ENCODE measurements at regions not wholly inside any gene's neighbourhood (a gene's known extent, or its start where the extent isn't known, plus 50 kb on each side); places are given as distances from the start of the nearest gene placed in this dataset.

DNA sequence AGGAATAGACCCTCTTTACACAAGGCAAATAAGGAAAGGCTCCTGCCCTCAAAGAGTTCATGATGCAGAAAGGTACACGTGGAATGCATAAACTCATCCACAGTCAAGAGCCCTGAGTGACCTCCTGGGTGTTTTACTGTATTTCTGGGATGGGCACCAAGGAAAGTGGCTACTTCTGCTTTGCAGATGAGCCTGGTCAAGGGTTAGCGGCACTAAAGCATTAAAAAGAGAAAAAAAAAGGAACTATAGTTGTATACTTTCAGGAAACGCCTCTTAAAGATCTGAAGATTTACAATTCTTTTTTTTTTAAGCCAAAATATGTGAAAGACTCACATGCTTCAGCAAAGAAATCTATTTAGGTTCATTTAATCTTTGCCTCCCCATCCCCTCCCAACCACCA lies 366.2 kb upstream of the PDE4D start:
- Histone ChIP-seq H3K4me1 (ENCODE audit: insufficient read depth, low read length) (no peaks in the 10 kb centered on the region), H3K36me3 (ENCODE audit: insufficient read depth, low read length) (no peaks in the 10 kb centered on the region), H3K4me3 (ENCODE audit: low read length) (no peak overlapping the region), H3K27me3 (ENCODE audit: insufficient read depth, low read length, poor library complexity, severe bottlenecking) (no peaks in the 10 kb centered on the region), H3K27ac (ENCODE audit: low read depth, low read length) (no peak overlapping the region), H3K9me3 (ENCODE audit: low read length) (no peaks in the 10 kb centered on the region)
- H3K4me3 Mint-ChIP-seq, result no peak overlapping the region
- no peak for DNase-seq
- no peak overlapping the region for H3K27ac Mint-ChIP-seq
- POLR2A ChIA-PET, result no interaction called here
- H3K36me3 Mint-ChIP-seq, result no peaks in the 10 kb centered on the region
- peaks cover 0 to 25% (median 3%) of the 10 kb centered on the region in 5 donors for H3K9me3 Mint-ChIP-seq
- H3K27me3 Mint-ChIP-seq, result no peaks in the 10 kb centered on the region
- H3K4me1 Mint-ChIP-seq, result no peaks in the 10 kb centered on the region
- CTCF ChIA-PET, result no interaction called here

DNA sequence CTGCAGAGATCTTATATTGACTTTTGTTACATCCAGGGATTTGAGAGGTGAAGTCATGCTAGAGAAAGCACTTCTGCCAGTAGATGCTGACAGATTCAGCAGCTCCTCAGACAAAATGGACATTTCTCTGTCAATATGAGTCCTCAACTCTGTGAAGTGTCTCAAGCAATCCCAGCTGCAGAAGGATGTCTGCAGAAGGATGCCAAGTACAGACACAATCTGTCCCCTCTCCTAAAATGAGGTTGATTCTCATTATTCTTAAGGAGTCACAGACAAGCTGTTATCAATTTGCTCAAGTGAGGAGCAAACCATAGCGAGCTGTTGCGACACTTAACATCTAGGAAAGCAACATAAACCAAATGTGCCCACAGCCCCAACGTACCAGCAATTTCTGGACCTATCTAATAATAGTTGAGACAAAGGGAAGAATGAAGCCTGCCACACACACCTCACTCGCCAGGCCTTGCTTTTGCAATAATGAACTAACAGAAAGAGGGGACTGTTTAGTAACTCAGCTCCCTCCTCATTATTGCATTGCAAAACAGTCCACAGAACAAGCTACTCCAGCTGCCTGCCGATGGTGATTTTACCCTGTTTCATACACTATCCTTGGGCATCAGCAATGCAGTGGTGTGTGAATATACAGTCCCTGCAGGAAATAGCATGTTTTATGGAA lies 364.2 kb upstream of the PDE4D start:
- Mint-ChIP-seq H3K4me1 (no peaks in the 10 kb centered on the region), H3K27me3 (no peaks in the 10 kb centered on the region), H3K27ac (no peak overlapping the region), H3K4me3 (peak overlapping the region in 1 of 7 donors; percentile 66), H3K36me3 (no peaks in the 10 kb centered on the region), H3K9me3 (peaks cover 0 to 29% (median 3%) of the 10 kb centered on the region in 5 donors)
- ChIA-PET POLR2A (no interaction called here), CTCF (interaction anchor here (1.3 kb wide), 1 partner anchor 26 kb away, joined by 3 read pairs; no protein-coding TSS in a partner anchor)
- Histone ChIP-seq H3K4me1 (ENCODE audit: insufficient read depth, low read length) (no peaks in the 10 kb centered on the region), H3K27me3 (ENCODE audit: insufficient read depth, low read length, poor library complexity, severe bottlenecking) (no peaks in the 10 kb centered on the region), H3K36me3 (ENCODE audit: insufficient read depth, low read length) (no peaks in the 10 kb centered on the region), H3K27ac (ENCODE audit: low read depth, low read length) (no peak overlapping the region), H3K9me3 (ENCODE audit: low read length) (no peaks in the 10 kb centered on the region), H3K4me3 (ENCODE audit: low read length) (no peak overlapping the region)
- DNase-seq, result no peak

GRCh38 chr5:60256546-60256945 lies 363.0 kb upstream of the PDE4D start:
- Histone ChIP-seq H3K4me3 (ENCODE audit: low read length) (no peak overlapping the region), H3K27me3 (ENCODE audit: insufficient read depth, low read length, poor library complexity, severe bottlenecking) (no peaks in the 10 kb centered on the region), H3K4me1 (ENCODE audit: insufficient read depth, low read length) (no peaks in the 10 kb centered on the region), H3K36me3 (ENCODE audit: insufficient read depth, low read length) (no peaks in the 10 kb centered on the region), H3K9me3 (ENCODE audit: low read length) (no peaks in the 10 kb centered on the region), H3K27ac (ENCODE audit: low read depth, low read length) (no peak overlapping the region)
- POLR2A ChIA-PET, result no interaction called here
- H3K4me1 Mint-ChIP-seq, result no peaks in the 10 kb centered on the region
- peaks cover 0 to 23% (median 3%) of the 10 kb centered on the region in 5 donors for H3K9me3 Mint-ChIP-seq
- H3K27me3 Mint-ChIP-seq, result no peaks in the 10 kb centered on the region
- H3K27ac Mint-ChIP-seq, result no peak overlapping the region
- no peak for DNase-seq
- H3K4me3 Mint-ChIP-seq, result no peak overlapping the region
- CTCF ChIA-PET, result interaction anchor here (0.8 kb wide), 1 partner anchor 17 kb away, joined by 3 read pairs; no protein-coding TSS in a partner anchor
- H3K36me3 Mint-ChIP-seq, result no peaks in the 10 kb centered on the region

GRCh38 chr5:60248901-60249300 lies 355.4 kb upstream of the PDE4D start:
- Mint-ChIP-seq H3K27me3 (no peaks in the 10 kb centered on the region), H3K4me3 (no peak overlapping the region), H3K27ac (no peak overlapping the region), H3K9me3 (peaks cover 0 to 29% (median 3%) of the 10 kb centered on the region in 5 donors), H3K4me1 (no peaks in the 10 kb centered on the region), H3K36me3 (no peaks in the 10 kb centered on the region)
- Histone ChIP-seq H3K27me3 (ENCODE audit: insufficient read depth, low read length, poor library complexity, severe bottlenecking) (no peaks in the 10 kb centered on the region), H3K27ac (ENCODE audit: low read depth, low read length) (no peak overlapping the region), H3K9me3 (ENCODE audit: low read length) (no peaks in the 10 kb centered on the region), H3K4me1 (ENCODE audit: insufficient read depth, low read length) (no peaks in the 10 kb centered on the region), H3K4me3 (ENCODE audit: low read length) (no peak overlapping the region), H3K36me3 (ENCODE audit: insufficient read depth, low read length) (no peaks in the 10 kb centered on the region)
- no peak for DNase-seq
- CTCF ChIA-PET, result no interaction called here
- POLR2A ChIA-PET, result no interaction called here

GRCh38 chr5:60243713-60244112 lies 350.2 kb upstream of the PDE4D start:
- CTCF ChIA-PET, result no interaction called here
- no peaks in the 10 kb centered on the region for H3K27me3 ChIP-seq (ENCODE audit: insufficient read depth, low read length, poor library complexity, severe bottlenecking)
- DNase-seq, result no peak
- H3K36me3 Mint-ChIP-seq, result no peaks in the 10 kb centered on the region
- no peak overlapping the region for H3K27ac ChIP-seq (ENCODE audit: low read depth, low read length)
- POLR2A ChIA-PET, result no interaction called here
- H3K27ac Mint-ChIP-seq, result no peak overlapping the region
- no peaks in the 10 kb centered on the region for H3K9me3 ChIP-seq (ENCODE audit: low read length)
- H3K27me3 Mint-ChIP-seq, result no peaks in the 10 kb centered on the region
- H3K4me1 ChIP-seq (ENCODE audit: insufficient read depth, low read length), result no peaks in the 10 kb centered on the region
- H3K9me3 Mint-ChIP-seq, result peaks cover 5 to 37% (median 7%) of the 10 kb centered on the region in 5 donors
- H3K4me3 Mint-ChIP-seq, result no peak overlapping the region
- H3K36me3 ChIP-seq (ENCODE audit: insufficient read depth, low read length), result no peaks in the 10 kb centered on the region
- no peak overlapping the region for H3K4me3 ChIP-seq (ENCODE audit: low read length)
- no peaks in the 10 kb centered on the region for H3K4me1 Mint-ChIP-seq

GRCh38 chr5:60232036-60232795 lies 338.7 kb upstream of the PDE4D start:
- peaks cover 0 to 10% (median 0%) of the 10 kb centered on the region in 5 donors for H3K9me3 Mint-ChIP-seq
- Histone ChIP-seq H3K4me1 (ENCODE audit: insufficient read depth, low read length) (no peaks in the 10 kb centered on the region), H3K27ac (ENCODE audit: low read depth, low read length) (no peak overlapping the region), H3K9me3 (ENCODE audit: low read length) (no peaks in the 10 kb centered on the region), H3K4me3 (ENCODE audit: low read length) (no peak overlapping the region), H3K36me3 (ENCODE audit: insufficient read depth, low read length) (no peaks in the 10 kb centered on the region), H3K27me3 (ENCODE audit: insufficient read depth, low read length, poor library complexity, severe bottlenecking) (no peaks in the 10 kb centered on the region)
- H3K4me1 Mint-ChIP-seq, result no peaks in the 10 kb centered on the region
- DNase-seq, result no peak
- no peak overlapping the region for H3K27ac Mint-ChIP-seq
- no peak overlapping the region for H3K4me3 Mint-ChIP-seq
- H3K27me3 Mint-ChIP-seq, result no peaks in the 10 kb centered on the region
- ChIA-PET POLR2A (no interaction called here), CTCF (no interaction called here)
- H3K36me3 Mint-ChIP-seq, result no peaks in the 10 kb centered on the region

- H3K27me3 ChIP-seq (ENCODE audit: insufficient read depth, low read length, poor library complexity, severe bottlenecking), result no peaks in the 10 kb centered on the region
- Mint-ChIP-seq H3K27me3 (no peaks in the 10 kb centered on the region), H3K4me1 (no peaks in the 10 kb centered on the region), H3K4me3 (no peak overlapping the region), H3K27ac (no peak overlapping the region), H3K9me3 (peaks cover 0 to 13% (median 0%) of the 10 kb centered on the region in 5 donors), H3K36me3 (no peaks in the 10 kb centered on the region)
- no peak overlapping the region for H3K4me3 ChIP-seq (ENCODE audit: low read length)
- H3K4me1 ChIP-seq (ENCODE audit: insufficient read depth, low read length), result no peaks in the 10 kb centered on the region
- no peak for DNase-seq
- POLR2A ChIA-PET, result no interaction called here
- CTCF ChIA-PET, result no interaction called here
- H3K27ac ChIP-seq (ENCODE audit: low read depth, low read length), result no peak overlapping the region
- no peaks in the 10 kb centered on the region for H3K36me3 ChIP-seq (ENCODE audit: insufficient read depth, low read length)
- no peaks in the 10 kb centered on the region for H3K9me3 ChIP-seq (ENCODE audit: low read length)
Measured at GRCh38 chr5:60230456-60230855, 336.9 kb upstream of the PDE4D start.

DNA sequence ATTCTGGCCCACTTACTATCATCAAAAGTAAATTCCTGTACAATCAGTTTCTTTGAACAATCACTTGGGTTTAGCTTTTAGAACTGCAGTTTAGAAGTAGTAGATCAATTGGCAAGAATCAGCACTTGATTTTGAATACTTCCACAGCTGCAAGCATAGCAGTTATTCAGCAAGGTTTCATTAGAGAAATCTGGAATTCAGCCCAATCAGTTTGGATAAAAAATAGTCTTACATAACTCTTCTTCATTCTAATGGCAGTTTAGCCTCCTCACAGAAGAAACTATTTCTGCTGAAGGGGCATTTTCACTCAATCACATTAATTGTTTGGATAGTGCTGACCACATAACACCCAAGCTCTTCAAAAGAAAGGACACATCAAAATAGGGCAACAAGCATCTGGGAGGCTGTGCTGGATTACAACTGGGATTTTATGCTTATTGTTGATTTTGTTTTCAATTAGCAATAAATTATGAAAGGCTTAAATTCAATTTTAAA lies 336.2 kb upstream of the PDE4D start:
- H3K9me3 ChIP-seq (ENCODE audit: low read length), result no peaks in the 10 kb centered on the region
- no peak for DNase-seq
- no peaks in the 10 kb centered on the region for H3K27me3 Mint-ChIP-seq
- H3K4me1 Mint-ChIP-seq, result no peaks in the 10 kb centered on the region
- no peak overlapping the region for H3K4me3 ChIP-seq (ENCODE audit: low read length)
- H3K36me3 ChIP-seq (ENCODE audit: insufficient read depth, low read length), result no peaks in the 10 kb centered on the region
- no peaks in the 10 kb centered on the region for H3K4me1 ChIP-seq (ENCODE audit: insufficient read depth, low read length)
- H3K27me3 ChIP-seq (ENCODE audit: insufficient read depth, low read length, poor library complexity, severe bottlenecking), result no peaks in the 10 kb centered on the region
- ChIA-PET POLR2A (no interaction called here), CTCF (no interaction called here)
- H3K27ac Mint-ChIP-seq, result no peak overlapping the region
- no peaks in the 10 kb centered on the region for H3K36me3 Mint-ChIP-seq
- H3K27ac ChIP-seq (ENCODE audit: low read depth, low read length), result no peak overlapping the region
- H3K9me3 Mint-ChIP-seq, result peaks cover 0 to 11% (median 0%) of the 10 kb centered on the region in 5 donors
- H3K4me3 Mint-ChIP-seq, result no peak overlapping the region
